H9 (cell line): ENCODE measurements at regions not wholly inside any gene's neighbourhood (a gene's known extent, or its start where the extent isn't known, plus 50 kb on each side); places are given as distances from the start of the nearest gene placed in this dataset.

Experiments
- DNase-seq: peaks from one replicate; pipeline ENCODE4 v3.0.0-alpha.2; 2017
- H2AFZ ChIP-seq: one replicate; pipeline ENCODE4 v1.6.1; 2013; ENCODE audit warnings: mild to moderate bottlenecking, low read length, control low read depth, moderate library complexity
- H2AK5ac ChIP-seq: 2 replicates; pipeline ENCODE4 v1.6.1; 2013; ENCODE audit warnings: low read length, control low read depth, mixed read lengths; ENCODE audit not compliant: insufficient read length
- H2BK120ac ChIP-seq: one replicate; pipeline ENCODE4 v1.6.1; 2013; ENCODE audit warnings: low read depth, mild to moderate bottlenecking, low read length, control low read depth, inconsistent platforms; ENCODE audit not compliant: poor library complexity, severe bottlenecking
- H2BK12ac ChIP-seq: 2 replicates; pipeline ENCODE4 v1.6.1; 2013; ENCODE audit warnings: low read length, control low read depth, mixed read lengths, low read depth; ENCODE audit not compliant: insufficient read length
- H2BK15ac ChIP-seq: 2 replicates; pipeline ENCODE4 v1.6.1; 2013; ENCODE audit warnings: low read depth, low read length, control low read depth
- H2BK20ac ChIP-seq: one replicate; pipeline ENCODE4 v1.6.1; 2013; ENCODE audit warnings: low read depth, mild to moderate bottlenecking, low read length, control low read depth, inconsistent platforms; ENCODE audit not compliant: poor library complexity, severe bottlenecking
- H2BK5ac ChIP-seq: 2 replicates; pipeline ENCODE4 v1.6.1; 2013; ENCODE audit warnings: low read length, control low read depth, mixed read lengths; ENCODE audit not compliant: insufficient read length
- H3K14ac ChIP-seq: 2 replicates; pipeline ENCODE4 v1.6.1; 2013; ENCODE audit warnings: low read length, control low read depth; ENCODE audit not compliant: insufficient read depth
- H3K18ac ChIP-seq: 2 replicates; pipeline ENCODE4 v1.6.1; 2013; ENCODE audit warnings: low read depth, mild to moderate bottlenecking, mixed read lengths, low read length, control low read depth; ENCODE audit not compliant: insufficient read length
- H3K23ac ChIP-seq: 2 replicates; pipeline ENCODE4 v1.6.1; 2013; ENCODE audit warnings: low read length, control low read depth, mixed read lengths, low read depth; ENCODE audit not compliant: insufficient read length
- H3K23me2 ChIP-seq: 2 replicates; pipeline ENCODE4 v1.6.1; 2013; ENCODE audit warnings: low read depth, mild to moderate bottlenecking, mixed read lengths, low read length, control low read depth; ENCODE audit not compliant: insufficient read length, poor library complexity, severe bottlenecking
- H3K27ac ChIP-seq: 2 replicates; pipeline ENCODE4 v1.5.1; 2013; ENCODE audit warnings: low read length, control low read depth, mixed read lengths, low read depth; ENCODE audit not compliant: insufficient read length
- H3K27me3 ChIP-seq: 2 replicates; pipeline ENCODE4 v1.6.1; 2013; ENCODE audit warnings: low read length, control low read depth, inconsistent platforms; ENCODE audit not compliant: insufficient read depth
- H3K4ac ChIP-seq: 2 replicates; pipeline ENCODE4 v1.6.1; 2013; ENCODE audit warnings: low read depth, mild to moderate bottlenecking, control low read depth, inconsistent platforms, low read length, moderate library complexity
- H3K4me1 ChIP-seq: 2 replicates; pipeline ENCODE4 v1.6.1; 2013; ENCODE audit warnings: low read length, control low read depth, inconsistent platforms; ENCODE audit not compliant: insufficient read depth
- H3K4me2 ChIP-seq: 2 replicates; pipeline ENCODE4 v1.6.1; 2013; ENCODE audit warnings: low read length, control low read depth, mixed read lengths; ENCODE audit not compliant: insufficient read length, insufficient read depth
- H3K56ac ChIP-seq: 2 replicates; pipeline ENCODE4 v1.6.1; 2013; ENCODE audit warnings: low read depth, mild to moderate bottlenecking, mixed read lengths, low read length, control low read depth; ENCODE audit not compliant: insufficient read length
- H3K79me1 ChIP-seq: 2 replicates; pipeline ENCODE4 v1.6.1; 2013; ENCODE audit warnings: low read depth, mild to moderate bottlenecking, moderate library complexity, low read length, control low read depth, inconsistent platforms; ENCODE audit not compliant: insufficient read depth, poor library complexity, severe bottlenecking
- H3K79me2 ChIP-seq: 2 replicates; pipeline ENCODE4 v1.6.1; 2013; ENCODE audit warnings: low read length, control low read depth, inconsistent platforms; ENCODE audit not compliant: insufficient read depth
- H3K9ac ChIP-seq: 2 replicates; pipeline ENCODE4 v1.6.1; 2013; ENCODE audit warnings: low read length, control low read depth, mixed read lengths; ENCODE audit not compliant: insufficient read length; ENCODE audit errors: extremely low read depth
- H3K9me3 ChIP-seq: one replicate; pipeline ENCODE4 v1.6.1; 2013; ENCODE audit warnings: low read depth, low read length, inconsistent platforms; ENCODE audit not compliant: control insufficient read depth
- H3T11ph ChIP-seq: one replicate; pipeline ENCODE4 v1.6.1; 2013; ENCODE audit warnings: mild to moderate bottlenecking, low read length, control low read depth, inconsistent platforms
- H4K20me1 ChIP-seq: one replicate; pipeline ENCODE4 v1.6.1; 2013; ENCODE audit not compliant: control insufficient read depth, insufficient read length, insufficient read depth
- H4K5ac ChIP-seq: 2 replicates; pipeline ENCODE4 v1.6.1; 2013; ENCODE audit warnings: low read depth, mild to moderate bottlenecking, mixed read lengths, low read length, control low read depth; ENCODE audit not compliant: insufficient read length
- H4K8ac ChIP-seq: replicated peaks from 2 replicates; pipeline ENCODE4 v1.6.1; 2013; ENCODE audit warnings: low read length, control low read depth, mixed read lengths, low read depth; ENCODE audit not compliant: insufficient read length
- H4K91ac ChIP-seq: 2 replicates; pipeline ENCODE4 v1.6.1; 2013; ENCODE audit warnings: low read depth, mild to moderate bottlenecking, moderate library complexity, mixed read lengths, low read length, control low read depth; ENCODE audit not compliant: insufficient read length
- H3K27ac Mint-ChIP-seq, 3 experiments: 2 replicates in 2 of 3; 3 replicates in 1 of 3; pipeline ENCODE4 v1.8.0; 2020 to 2021; ENCODE audit warnings: mixed read lengths in 3 of 3, mild to moderate bottlenecking in 1 of 3, moderate library complexity in 1 of 3
- H3K27me3 Mint-ChIP-seq: 2 replicates; pipeline ENCODE4 v1.8.0; 2021; ENCODE audit warnings: low read depth, mild to moderate bottlenecking, moderate library complexity, mixed read lengths
- H3K36me3 Mint-ChIP-seq, 3 experiments: 2 replicates in 2 of 3; 3 replicates in 1 of 3; pipeline ENCODE4 v1.8.0; 2020 to 2021; ENCODE audit warnings: low read depth in 3 of 3, mixed read lengths in 3 of 3; ENCODE audit not compliant: insufficient read depth in 1 of 3
- H3K4me1 Mint-ChIP-seq, 2 experiments: 2 replicates each; pipeline ENCODE4 v1.8.0; 2020; ENCODE audit warnings: mixed read lengths in 2 of 2
- H3K4me3 Mint-ChIP-seq, 2 experiments: 2 replicates in 1 of 2; 3 replicates in 1 of 2; pipeline ENCODE4 v1.8.0; 2020 to 2021; ENCODE audit warnings: mild to moderate bottlenecking in 2 of 2, mixed read lengths in 2 of 2, moderate library complexity in 1 of 2
- H3K9me3 Mint-ChIP-seq, 2 experiments: 2 replicates in 1 of 2; 3 replicates in 1 of 2; pipeline ENCODE4 v1.8.0; 2020; ENCODE audit warnings: mild to moderate bottlenecking in 2 of 2, mixed read lengths in 2 of 2, moderate library complexity in 1 of 2
- CTCF ChIP-seq: fragments of 200-600 bp; sonication (generic); conservative IDR thresholded peaks from 3 replicates; pipeline ENCODE4 v1.8.0; 2021; ENCODE audit warnings: antibody characterized with exemption, mild to moderate bottlenecking
- WGBS: extraction: QIAGEN DNeasy Blood & Tissue Kit; methylation state at CpG from one replicate; pipeline ENCODE4 v1.1.7; 2013; ENCODE audit warnings: missing lambda C conversion rate, low lambda C conversion rate, mixed read lengths; ENCODE audit not compliant: insufficient read length; ENCODE audit errors: extremely low coverage; 5-methylcytosine and 5-hydroxymethylcytosine counted together

- Histone ChIP-seq H4K5ac (no peak overlapping the region), H3K4me2 (no peak overlapping the region), H3K4me1 (peaks cover 3% of the 10 kb centered on the region; the same call in 1 of the 2 replicates), H3T11ph (no peak overlapping the region), H2BK5ac (no peak overlapping the region), H4K20me1 (no peaks in the 10 kb centered on the region), H2AFZ (no peak overlapping the region), H2BK20ac (no peak overlapping the region), H3K9me3 (no peaks in the 10 kb centered on the region), H2BK15ac (no peak overlapping the region), H2AK5ac (no peak overlapping the region), H3K27ac (no peak overlapping the region), H4K8ac (no peak overlapping the region), H3K79me1 (no peaks in the 10 kb centered on the region), H3K4ac (no peak overlapping the region), H3K14ac (no peak overlapping the region), H3K56ac (no peak overlapping the region), H3K9ac (no peak overlapping the region), H3K23me2 (no peaks in the 10 kb centered on the region), H3K23ac (no peak overlapping the region), H2BK12ac (no peak overlapping the region), H4K91ac (no peak overlapping the region), H3K18ac (no peak overlapping the region), H3K79me2 (no peaks in the 10 kb centered on the region), H3K27me3 (no peaks in the 10 kb centered on the region), H2BK120ac (no peak overlapping the region)
- Mint-ChIP-seq H3K4me1 (peaks cover 6% of the 10 kb centered on the region in 2 experiments), H3K36me3 (peaks cover 0 to 3% (median 0%) of the 10 kb centered on the region in 3 experiments; a peak in 1 of 7 replicates), H3K4me3 (no peak overlapping the region), H3K27me3 (peaks cover 23% of the 10 kb centered on the region), H3K27ac (no peak overlapping the region), H3K9me3 (peaks cover 4% of the 10 kb centered on the region in 2 experiments; a peak in 4 of 5 replicates)
- WGBS, result no CpG with 5 or more reads among the region's 2 CpGs
- no peak for TF ChIP-seq CTCF
- DNase-seq, result no peak
These were observed 91.4 kb upstream of the SYN3 start for GRCh38 chr22:33149611-33150010.
